SK-N-MC (cell line): ENCODE measurements at regions not wholly inside any gene's neighbourhood (a gene's known extent, or its start where the extent isn't known, plus 50 kb on each side); places are given as distances from the start of the nearest gene placed in this dataset.

Experiments
- EZH2 ChIP-seq: fragments of 200-600 bp; sonication (generic); IDR thresholded peaks from one replicate; pipeline ENCODE4 v1.6.1; 2017; ENCODE audit warnings: antibody characterized with exemption
- POLR2AphosphoS5 ChIP-seq: IDR thresholded peaks from 2 replicates; pipeline ENCODE4 v1.6.1; 2012; ENCODE audit warnings: mild to moderate bottlenecking, low read depth, low read length, borderline replicate concordance

- no peak for TF ChIP-seq POLR2AphosphoS5
- TF ChIP-seq EZH2: no peak
Observed at GRCh38 chr3:6509576-6509975, 351.3 kb upstream of the GRM7 start.
